IMR-90 (cell line): ENCODE measurements at regions not wholly inside any gene's neighbourhood (a gene's known extent, or its start where the extent isn't known, plus 50 kb on each side); places are given as distances from the start of the nearest gene placed in this dataset.

Experiments
- ATAC-seq: fragments of 200-7000 bp; cut with Tn5 transposase; 2 replicates; pipeline ENCODE4 v1.9.1; 2020; ENCODE audit warnings: low read depth, mild to moderate bottlenecking, moderate library complexity
- BruUV-seq: library from RNA; stranded (reverse); fragments of 400-500 nt; replicated peaks from 2 replicates; lab custom pipeline; 2021; lab: Mats Ljungman, UMichigan
- CTCF ChIA-PET: fragments of 300-600 bp; formaldehyde crosslinking; extraction: SDS; loops from one replicate; lab custom pipeline; 2021; ENCODE audit warnings: antibody characterized with exemption; lab: Yijun Ruan, JAX
- POLR2A ChIA-PET: fragments of 300-600 bp; sonication (Branson Sonifier 250); formaldehyde crosslinking; loops from one replicate; lab custom pipeline; 2022; ENCODE audit warnings: antibody characterized with exemption; ENCODE audit not compliant: unreplicated experiment; lab: Charles Lee
- DNase-seq: peaks from one replicate; pipeline ENCODE4 v3.0.0; 2013
- H2AFZ ChIP-seq: replicated peaks from 2 replicates; pipeline ENCODE3; 2013; ENCODE audit warnings: low read length, mild to moderate bottlenecking; ENCODE audit not compliant: poor library complexity
- H2AK5ac ChIP-seq: 2 replicates; pipeline ENCODE4 v1.6.1; 2013; ENCODE audit warnings: low read depth, low read length, inconsistent platforms
- H2AK9ac ChIP-seq: replicated peaks from 2 replicates; pipeline ENCODE3; 2013; ENCODE audit warnings: mild to moderate bottlenecking, low read depth, low read length, moderate library complexity; ENCODE audit not compliant: poor library complexity
- H2BK120ac ChIP-seq: 2 replicates; pipeline ENCODE4 v1.6.1; 2013; ENCODE audit warnings: low read depth, low read length, inconsistent platforms
- H2BK15ac ChIP-seq: 3 replicates; pipeline ENCODE4 v1.6.1; 2013; ENCODE audit warnings: low read depth, low read length, inconsistent platforms
- H2BK20ac ChIP-seq: 2 replicates; pipeline ENCODE4 v1.6.1; 2013; ENCODE audit warnings: low read depth, mild to moderate bottlenecking, inconsistent platforms, low read length, moderate library complexity
- H2BK5ac ChIP-seq: 2 replicates; pipeline ENCODE4 v1.6.1; 2013; ENCODE audit warnings: mild to moderate bottlenecking, low read depth, low read length, inconsistent platforms; ENCODE audit not compliant: poor library complexity, severe bottlenecking
- H3K14ac ChIP-seq: replicated peaks from 2 replicates; pipeline ENCODE4 v1.6.1; 2013; ENCODE audit warnings: low read depth, low read length, inconsistent platforms
- H3K18ac ChIP-seq: 2 replicates; pipeline ENCODE4 v1.6.1; 2013; ENCODE audit warnings: low read depth, low read length, control low read depth
- H3K23ac ChIP-seq: 2 replicates; pipeline ENCODE4 v1.6.1; 2013; ENCODE audit warnings: low read depth, low read length, inconsistent platforms
- H3K27ac ChIP-seq: 2 replicates; pipeline ENCODE4 v1.5.1; 2013; ENCODE audit warnings: mild to moderate bottlenecking, control low read depth, low read length; ENCODE audit not compliant: insufficient read depth
- H3K27me3 ChIP-seq: 2 replicates; pipeline ENCODE4 v1.6.1; 2013; ENCODE audit warnings: low read length; ENCODE audit not compliant: control insufficient read depth, insufficient read depth
- H3K36me3 ChIP-seq: 2 replicates; pipeline ENCODE4 v1.6.1; 2013; ENCODE audit warnings: low read length, mixed read lengths; ENCODE audit not compliant: control insufficient read depth, insufficient read depth
- H3K4ac ChIP-seq: 2 replicates; pipeline ENCODE4 v1.6.1; 2013; ENCODE audit warnings: low read depth, low read length, inconsistent platforms
- H3K4me1 ChIP-seq: 2 replicates; pipeline ENCODE4 v1.6.1; 2013; ENCODE audit warnings: low read length, mixed read lengths; ENCODE audit not compliant: control insufficient read depth, insufficient read depth
- H3K4me2 ChIP-seq: 2 replicates; pipeline ENCODE4 v1.6.1; 2013; ENCODE audit warnings: low read depth, mild to moderate bottlenecking, control low read depth, low read length, moderate library complexity
- H3K4me3 ChIP-seq: 2 replicates; pipeline ENCODE4 v1.5.1; 2013; ENCODE audit warnings: low read depth, mild to moderate bottlenecking, control low read depth, low read length, moderate library complexity; ENCODE audit not compliant: insufficient read depth
- H3K56ac ChIP-seq: 2 replicates; pipeline ENCODE4 v1.6.1; 2013; ENCODE audit warnings: low read length, inconsistent platforms; ENCODE audit not compliant: insufficient read depth; ENCODE audit errors: extremely low read depth
- H3K79me1 ChIP-seq, 2 experiments: 2 replicates each; pipeline ENCODE4 v1.6.1; 2013; ENCODE audit warnings: low read length in 2 of 2, inconsistent platforms in 1 of 2, low read depth in 1 of 2
- H3K9ac ChIP-seq: 2 replicates; pipeline ENCODE4 v1.6.1; 2013; ENCODE audit warnings: low read depth, low read length, control low read depth
- H3K9me1 ChIP-seq: 2 replicates; pipeline ENCODE4 v1.6.1; 2013; ENCODE audit warnings: low read length, inconsistent platforms; ENCODE audit not compliant: insufficient read depth
- H3K9me3 ChIP-seq: 2 replicates; pipeline ENCODE4 v1.6.1; 2013; ENCODE audit warnings: low read length; ENCODE audit not compliant: control insufficient read depth, insufficient read depth
- H4K20me1 ChIP-seq: 2 replicates; pipeline ENCODE4 v1.6.1; 2013; ENCODE audit warnings: low read length, inconsistent platforms; ENCODE audit not compliant: insufficient read depth
- H4K5ac ChIP-seq: 2 replicates; pipeline ENCODE4 v1.6.1; 2013; ENCODE audit warnings: mild to moderate bottlenecking, low read depth, low read length, control low read depth
- H4K8ac ChIP-seq, 2 experiments: 2 replicates each; pipeline ENCODE4 v1.6.1; 2013; ENCODE audit warnings: low read depth in 2 of 2, low read length in 2 of 2, control low read depth in 1 of 2, inconsistent platforms in 1 of 2
- H4K91ac ChIP-seq: 2 replicates; pipeline ENCODE4 v1.6.1; 2013; ENCODE audit warnings: low read depth, low read length, inconsistent platforms; ENCODE audit not compliant: insufficient read depth
- BHLHE40 ChIP-seq: fragments of 150-350 bp; IDR thresholded peaks from 2 replicates; pipeline ENCODE4 v1.6.1; 2016; ENCODE audit warnings: mild to moderate bottlenecking, low read depth, low read length
- CEBPB ChIP-seq: IDR thresholded peaks from 2 replicates; pipeline ENCODE4 v1.6.1; 2012; ENCODE audit warnings: low read depth, low read length, improper control_type of control experiment
- CHD1 ChIP-seq: IDR thresholded peaks from 2 replicates; pipeline ENCODE4 v1.6.1; 2012; ENCODE audit warnings: low read depth, low read length, improper control_type of control experiment
- CTCF ChIP-seq: conservative IDR thresholded peaks from 2 replicates; pipeline ENCODE4 v1.5.1; 2012; ENCODE audit warnings: mild to moderate bottlenecking, low read depth, low read length, improper control_type of control experiment
- ELK1 ChIP-seq: fragments of 150-350 bp; IDR thresholded peaks from 2 replicates; pipeline ENCODE4 v1.6.1; 2016; ENCODE audit warnings: low read depth, mild to moderate bottlenecking, low read length, moderate library complexity, borderline replicate concordance
- FOS ChIP-seq: fragments of 150-350 bp; IDR thresholded peaks from 2 replicates; pipeline ENCODE4 v1.6.1; 2016; ENCODE audit warnings: low read depth, low read length
- MAFK ChIP-seq: IDR thresholded peaks from 2 replicates; pipeline ENCODE4 v1.6.1; 2012; ENCODE audit warnings: low read depth, low read length, improper control_type of control experiment
- MXI1 ChIP-seq: IDR thresholded peaks from 2 replicates; pipeline ENCODE4 v1.6.1; 2012; ENCODE audit warnings: low read depth, mild to moderate bottlenecking, low read length, moderate library complexity, borderline replicate concordance
- NFE2L2 ChIP-seq: fragments of 150-350 bp; IDR thresholded peaks from 2 replicates; pipeline ENCODE4 v1.6.1; 2016; ENCODE audit warnings: low read depth, mild to moderate bottlenecking, low read length
- POLR2A ChIP-seq: IDR thresholded peaks from 2 replicates; pipeline ENCODE4 v1.6.1; 2012; ENCODE audit warnings: mild to moderate bottlenecking, low read depth, low read length
- RAD21 ChIP-seq: IDR thresholded peaks from 2 replicates; pipeline ENCODE4 v1.6.1; 2012; ENCODE audit warnings: low read length, improper control_type of control experiment
- RCOR1 ChIP-seq: IDR thresholded peaks from 2 replicates; pipeline ENCODE4 v1.6.1; 2012; ENCODE audit warnings: mild to moderate bottlenecking, low read length, improper control_type of control experiment; ENCODE audit not compliant: insufficient replicate concordance
- WGBS, 2 experiments: methylation state at CpG; one replicate each; pipeline versions ENCODE4 v1.1.5 to v1.1.7; 2013; ENCODE audit warnings: missing lambda C conversion rate in 2 of 2; ENCODE audit not compliant: insufficient read length in 1 of 2; ENCODE audit errors: extremely low coverage in 2 of 2; 5-methylcytosine and 5-hydroxymethylcytosine counted together
- dilution Hi-C: fragments of 300-500 bp; cut with HindIII; formaldehyde crosslinking; loops from one replicate; pipeline ENCODE4 v1.14.3; 2018; ENCODE audit warnings: low sequenced_read_pairs; ENCODE audit not compliant: unreplicated experiment
- in situ Hi-C: fragments of 300-500 bp; cut with MboI; formaldehyde crosslinking; loops from 3 replicates; pipeline ENCODE4 v1.14.3; 2019; ENCODE audit warnings: low sequenced_read_pairs, inconsistent platforms, mixed read lengths
- intact Hi-C: fragments of 100-400 bp; cut with micrococcal nuclease; formaldehyde crosslinking; loops from 2 replicates; pipeline ENCODE4 v1.10.0; 2022

- no peak for ATAC-seq
- intact Hi-C loops (no loop called here), in situ Hi-C loops (no loop called here), dilution Hi-C loops (no loop called here)
- Histone ChIP-seq H3K56ac (no peak overlapping the region), H3K23ac (no peak overlapping the region), H2AK9ac (no peak overlapping the region), H3K9me3 (peaks cover 7% of the 10 kb centered on the region; the same call in 1 of the 2 replicates), H2AFZ (no peak overlapping the region), H3K14ac (no peak overlapping the region), H3K4me1 (no peaks in the 10 kb centered on the region), H3K27ac (no peak overlapping the region), H3K4ac (no peak overlapping the region), H4K91ac (no peak overlapping the region), H2AK5ac (no peak overlapping the region), H3K79me1 (no peaks in the 10 kb centered on the region), H4K5ac (no peak overlapping the region), H4K8ac (no peak overlapping the region), H3K9me1 (no peaks in the 10 kb centered on the region), H3K36me3 (no peaks in the 10 kb centered on the region), H3K4me2 (no peak overlapping the region), H2BK120ac (no peak overlapping the region), H3K4me3 (no peak overlapping the region), H3K18ac (no peak overlapping the region), H3K9ac (no peak overlapping the region), H4K20me1 (no peaks in the 10 kb centered on the region), H2BK20ac (no peak overlapping the region), H3K27me3 (no peaks in the 10 kb centered on the region), H2BK5ac (no peak overlapping the region), H2BK15ac (no peak overlapping the region)
- DNase-seq = no peak
- no peak for TF ChIP-seq CEBPB
- no peak for TF ChIP-seq CTCF
- TF ChIP-seq CHD1 = no peak
- TF ChIP-seq MXI1 = no peak
- no peak for TF ChIP-seq MAFK
- no peak for TF ChIP-seq POLR2A
- no peak for TF ChIP-seq BHLHE40
- no peak for TF ChIP-seq NFE2L2
- no peak for TF ChIP-seq RCOR1
- TF ChIP-seq RAD21 = no peak
- no peak for TF ChIP-seq FOS
- TF ChIP-seq ELK1 = no peak
- WGBS, 2 experiments = no CpG with 5 or more reads among the region's 2 CpGs
- ChIA-PET POLR2A (no interaction called here), CTCF (no interaction called here)
- BruUV-seq = no TSS peak
Measured at GRCh38 chr4:167383291-167383690, 149.0 kb upstream of the SPOCK3 start.
